ENCODE measurements at regions not wholly inside any gene's neighbourhood (a gene's known extent, or its start where the extent isn't known, plus 50 kb on each side); places are given as distances from the start of the nearest gene placed in this dataset.

GRCh38 chr4:170580651-170581050 is 490.9 kb upstream of the AADAT start:
- H3K4me3 ChIP-seq (ENCODE audit: control insufficient read depth, low read depth, low read length) = no peak overlapping the region
- no peak for DNase-seq (ENCODE audit: low read depth)
- TF ChIP-seq, protein P1, sequence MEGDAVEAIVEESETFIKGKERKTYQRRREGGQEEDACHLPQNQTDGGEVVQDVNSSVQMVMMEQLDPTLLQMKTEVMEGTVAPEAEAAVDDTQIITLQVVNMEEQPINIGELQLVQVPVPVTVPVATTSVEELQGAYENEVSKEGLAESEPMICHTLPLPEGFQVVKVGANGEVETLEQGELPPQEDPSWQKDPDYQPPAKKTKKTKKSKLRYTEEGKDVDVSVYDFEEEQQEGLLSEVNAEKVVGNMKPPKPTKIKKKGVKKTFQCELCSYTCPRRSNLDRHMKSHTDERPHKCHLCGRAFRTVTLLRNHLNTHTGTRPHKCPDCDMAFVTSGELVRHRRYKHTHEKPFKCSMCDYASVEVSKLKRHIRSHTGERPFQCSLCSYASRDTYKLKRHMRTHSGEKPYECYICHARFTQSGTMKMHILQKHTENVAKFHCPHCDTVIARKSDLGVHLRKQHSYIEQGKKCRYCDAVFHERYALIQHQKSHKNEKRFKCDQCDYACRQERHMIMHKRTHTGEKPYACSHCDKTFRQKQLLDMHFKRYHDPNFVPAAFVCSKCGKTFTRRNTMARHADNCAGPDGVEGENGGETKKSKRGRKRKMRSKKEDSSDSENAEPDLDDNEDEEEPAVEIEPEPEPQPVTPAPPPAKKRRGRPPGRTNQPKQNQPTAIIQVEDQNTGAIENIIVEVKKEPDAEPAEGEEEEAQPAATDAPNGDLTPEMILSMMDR (conservative IDR thresholded peaks at IDR 0.05; ENCODE audit: control insufficient read depth, insufficient read depth, low read depth, low read length) = no peak

GRCh38 chr4:170538821-170539473 is 449.2 kb upstream of the AADAT start:
- DNase-seq (ENCODE audit: low read depth) = no peak
- H3K4me3 ChIP-seq (ENCODE audit: control insufficient read depth, low read depth, low read length) = no peak overlapping the region
- TF ChIP-seq, protein P1 (conservative IDR thresholded peaks at IDR 0.05; ENCODE audit: control insufficient read depth, insufficient read depth, low read depth, low read length) = no peak

DNA sequence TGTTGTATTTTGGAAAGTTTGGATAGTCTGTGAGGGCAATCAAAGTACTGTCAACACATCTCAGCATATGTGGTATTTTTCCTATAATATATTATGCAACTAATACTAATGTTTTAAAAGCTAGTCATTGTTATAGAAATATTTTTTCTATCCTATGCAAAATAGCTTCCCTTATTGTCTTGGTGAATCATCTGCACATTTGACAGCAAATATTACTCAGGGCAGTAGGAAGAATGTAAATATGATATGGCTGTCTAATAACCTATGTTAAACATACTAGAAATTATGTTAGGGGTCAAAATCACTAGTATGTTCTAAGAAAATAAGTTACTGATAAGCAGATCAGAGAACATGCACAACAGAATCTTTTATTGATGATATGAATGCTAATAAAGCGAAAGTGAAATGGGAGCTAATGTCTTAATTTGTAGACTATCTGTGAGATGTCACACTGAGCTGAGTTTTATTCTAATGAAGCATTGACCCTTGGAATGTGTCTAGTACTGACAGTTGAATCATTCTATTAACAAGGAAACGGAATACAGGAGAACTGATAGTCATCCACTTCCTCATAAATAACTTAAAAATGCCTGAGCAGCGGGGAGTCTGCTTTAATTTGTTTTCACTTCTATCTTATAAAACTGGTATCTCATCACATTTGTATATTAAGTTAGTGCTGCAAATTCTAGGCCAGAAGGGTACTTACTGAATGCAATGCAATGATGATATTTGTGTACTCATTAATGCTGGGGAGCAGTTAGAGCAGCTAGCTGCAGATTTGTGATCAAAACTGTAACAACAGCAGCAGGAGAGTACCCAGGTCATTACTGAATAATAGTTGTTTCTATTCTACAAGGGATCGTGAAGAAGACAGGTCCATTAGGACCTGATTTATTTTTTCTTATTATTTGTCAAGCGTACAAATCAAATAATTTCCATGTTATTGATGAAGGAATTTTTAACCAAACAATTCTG is 440.3 kb upstream of the AADAT start:
- H3K4me3 ChIP-seq (ENCODE audit: control insufficient read depth, low read depth, low read length) = no peak overlapping the region
- TF ChIP-seq, protein P1 (conservative IDR thresholded peaks at IDR 0.05; ENCODE audit: control insufficient read depth, insufficient read depth, low read depth, low read length) = no peak
- no peak for DNase-seq (ENCODE audit: low read depth)

DNA sequence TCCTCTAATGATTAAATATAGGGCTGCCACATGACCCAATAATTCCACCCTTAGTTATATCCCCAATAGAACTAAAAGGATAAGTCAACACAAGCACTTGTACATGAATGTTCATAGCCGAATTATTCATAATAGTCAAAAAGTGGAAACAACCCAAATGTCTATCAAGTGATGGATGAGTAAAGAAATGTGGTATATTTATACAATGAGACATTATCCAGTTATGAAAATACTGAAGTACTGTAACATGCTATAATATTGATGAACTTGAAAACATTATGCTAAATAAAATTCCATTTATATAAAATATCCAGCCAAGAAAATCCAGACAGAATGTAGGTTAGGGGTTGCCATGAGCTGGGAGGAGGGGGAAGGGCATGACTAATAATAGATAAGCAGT is 436.7 kb upstream of the AADAT start:
- no peak for DNase-seq (ENCODE audit: low read depth)
- no peak overlapping the region for H3K4me3 ChIP-seq (ENCODE audit: control insufficient read depth, low read depth, low read length)
- TF ChIP-seq, protein P1 (conservative IDR thresholded peaks at IDR 0.05; ENCODE audit: control insufficient read depth, insufficient read depth, low read depth, low read length) = no peak

GRCh38 chr4:170522427-170522970 is 432.7 kb upstream of the AADAT start:
- TF ChIP-seq, protein P1 (conservative IDR thresholded peaks at IDR 0.05; ENCODE audit: control insufficient read depth, insufficient read depth, low read depth, low read length) = no peak
- H3K4me3 ChIP-seq (ENCODE audit: control insufficient read depth, low read depth, low read length) = no peak overlapping the region
- no peak for DNase-seq (ENCODE audit: low read depth)

DNA sequence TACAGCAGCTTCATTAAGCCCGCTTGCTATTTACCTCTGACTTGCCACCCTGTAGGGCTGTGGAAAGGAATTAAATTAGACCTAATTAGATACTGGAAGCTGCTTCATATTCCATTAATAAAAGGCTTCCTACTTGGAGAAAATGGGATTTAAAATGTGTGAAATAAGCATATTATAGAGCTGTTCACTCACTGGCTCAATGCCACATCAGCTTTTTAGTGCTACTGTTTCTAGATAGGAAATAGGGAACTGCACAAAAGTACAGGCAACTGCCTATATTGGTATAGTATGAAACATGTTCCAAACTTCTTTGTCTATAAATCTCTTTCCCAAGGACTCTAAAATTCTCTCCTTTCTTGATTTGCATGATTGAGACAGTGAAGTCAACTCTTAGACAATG is 407.9 kb upstream of the AADAT start:
- TF ChIP-seq, protein P1 (conservative IDR thresholded peaks at IDR 0.05; ENCODE audit: control insufficient read depth, insufficient read depth, low read depth, low read length) = no peak
- DNase-seq (ENCODE audit: low read depth) = no peak
- H3K4me3 ChIP-seq (ENCODE audit: control insufficient read depth, low read depth, low read length) = no peak overlapping the region
